HepG2 (cell line): ENCODE measurements at regions not wholly inside any gene's neighbourhood (a gene's known extent, or its start where the extent isn't known, plus 50 kb on each side); places are given as distances from the start of the nearest gene placed in this dataset.

Source experiments
- ATAC-seq: fragments of 200-7000 bp; cut with Tn5 transposase; 3 replicates; pipeline ENCODE4 v1.9.1; 2020; ENCODE audit warnings: mild to moderate bottlenecking, moderate library complexity
- BruUV-seq: library from RNA; stranded (reverse); fragments of 400-500 nt; replicated peaks from 2 replicates; lab custom pipeline; 2021; lab: Mats Ljungman, UMichigan
- CTCF ChIA-PET: fragments of 300-600 bp; formaldehyde crosslinking; extraction: SDS; loops from one replicate; lab custom pipeline; 2021; ENCODE audit warnings: low total read pairs, inconsistent platforms, low intra/inter-chr PET ratio; lab: Yijun Ruan, JAX
- POLR2A ChIA-PET: fragments of 350-600 bp; sonication (Branson Sonifier 250); formaldehyde crosslinking; loops from one replicate; lab custom pipeline; 2020; ENCODE audit warnings: antibody characterized with exemption, inconsistent platforms; lab: Yijun Ruan, JAX
- DNase-seq: peaks from one replicate; pipeline ENCODE4 v3.0.0-alpha.2; 2015; ENCODE audit warnings: low spot score
- FAIRE-seq: peaks from 3 replicates; lab custom pipeline; 2011; peaks lifted over from hg19 to GRCh38; lab: Jason Lieb, UNC
- H2AFZ ChIP-seq: one replicate; pipeline ENCODE4 v1.6.1; 2011; ENCODE audit warnings: low read length, inconsistent platforms
- H3K27ac ChIP-seq: fragments of 300-600 bp; 3 replicates; pipeline ENCODE4 v1.8.0; 2011; ENCODE audit warnings: mixed run types, mild to moderate bottlenecking, mixed read lengths, low read length, inconsistent platforms; ENCODE audit not compliant: insufficient read depth; ENCODE audit errors: extremely low read length
- H3K27me3 ChIP-seq, 2 experiments: fragments of 200-600 bp in 1 of 2; 2 replicates in 1 of 2; 3 replicates in 1 of 2; pipeline versions ENCODE4 v1.6.0 to v1.8.0; 2011; ENCODE audit warnings: low read length in 2 of 2, mild to moderate bottlenecking in 2 of 2, moderate library complexity in 2 of 2, inconsistent platforms in 1 of 2; ENCODE audit not compliant: insufficient read depth in 2 of 2, control insufficient read depth in 1 of 2
- H3K36me3 ChIP-seq, 2 experiments: fragments of 200-600 bp in 1 of 2; replicated peaks in 1 of 2; 2 replicates in 1 of 2; 3 replicates in 1 of 2; pipeline versions ENCODE4 v1.5.1 to v1.8.0; 2011; ENCODE audit warnings: low read length in 2 of 2, inconsistent platforms in 1 of 2; ENCODE audit not compliant: insufficient read depth in 2 of 2, control insufficient read depth in 1 of 2
- H3K4me1 ChIP-seq: 2 replicates; pipeline ENCODE4 v1.5.1; 2012; ENCODE audit warnings: low read length, inconsistent platforms; ENCODE audit not compliant: insufficient read depth
- H3K4me2 ChIP-seq: 2 replicates; pipeline ENCODE4 v1.6.0; 2011; ENCODE audit warnings: low read depth, low read length, inconsistent platforms
- H3K4me3 ChIP-seq, 3 experiments: fragments of 200-600 bp in 1 of 3; sonication (generic), shearing (Covaris generic) in 1 of 3; replicated peaks in 1 of 3; 2 replicates each; pipeline ENCODE4 v1.5.1; 2011 to 2016; ENCODE audit warnings: low read length in 3 of 3, inconsistent platforms in 2 of 3, low read depth in 2 of 3, mild to moderate bottlenecking in 2 of 3, control low read depth in 1 of 3, mixed read lengths in 1 of 3; ENCODE audit not compliant: insufficient read depth in 1 of 3
- H3K79me2 ChIP-seq: one replicate; pipeline ENCODE4 v1.6.1; 2011; ENCODE audit warnings: low read length, inconsistent platforms; ENCODE audit not compliant: insufficient read depth
- H3K9ac ChIP-seq: 2 replicates; pipeline ENCODE4 v1.6.0; 2011; ENCODE audit warnings: mild to moderate bottlenecking, low read depth, low read length, inconsistent platforms; ENCODE audit not compliant: insufficient read depth
- H3K9me3 ChIP-seq: 2 replicates; pipeline ENCODE4 v1.5.1; 2012; ENCODE audit warnings: mild to moderate bottlenecking, low read length
- H4K20me1 ChIP-seq: 2 replicates; pipeline ENCODE4 v1.6.0; 2011; ENCODE audit warnings: inconsistent platforms, mild to moderate bottlenecking, low read length, moderate library complexity; ENCODE audit not compliant: insufficient read depth
- HDAC2 ChIP-seq: sonication (generic); formaldehyde crosslinking; IDR thresholded peaks from 2 replicates; pipeline ENCODE4 v1.4.0; 2020; ENCODE audit warnings: missing genetic modification reagents
- HNRNPLL ChIP-seq: fragments of 200-400 bp; formaldehyde crosslinking; IDR thresholded peaks from 2 replicates; pipeline ENCODE4 v1.6.1; 2017; ENCODE audit warnings: mild to moderate bottlenecking, low read depth, low read length; ENCODE audit not compliant: poor library complexity, severe bottlenecking
- KMT2B ChIP-seq: IDR thresholded peaks from 2 replicates; pipeline ENCODE4 v1.6.1; 2016; ENCODE audit warnings: missing genetic modification reagents, missing compliant biosample characterization
- MXI1 ChIP-seq: IDR thresholded peaks from 3 replicates; pipeline ENCODE4 v1.6.1; 2012; ENCODE audit warnings: low read depth, low read length, inconsistent platforms, borderline replicate concordance
- NFIC ChIP-seq: IDR thresholded peaks from 2 replicates; pipeline ENCODE4 v1.6.1; 2012; ENCODE audit warnings: mild to moderate bottlenecking, low read length, inconsistent platforms
- SAFB2 ChIP-seq: sonication (generic); formaldehyde crosslinking; IDR thresholded peaks from 2 replicates; pipeline ENCODE4 v1.5.1; 2020; ENCODE audit warnings: missing genetic modification reagents, low read depth, mild to moderate bottlenecking, borderline replicate concordance
- TAF1 ChIP-seq: sonication (generic); formaldehyde crosslinking; IDR thresholded peaks from 2 replicates; pipeline ENCODE4 v1.4.0; 2020; ENCODE audit warnings: missing genetic modification reagents
- ZNF597 ChIP-seq: sonication (generic); formaldehyde crosslinking; IDR thresholded peaks from 2 replicates; pipeline ENCODE4 v1.5.0; 2020; ENCODE audit warnings: missing genetic modification reagents
- WGBS: methylation state at CpG from one replicate; pipeline ENCODE4 v1.1.6; 2017; ENCODE audit warnings: low lambda C conversion rate; 5-methylcytosine and 5-hydroxymethylcytosine counted together
- in situ Hi-C: cut with HindIII; loops from 2 replicates; pipeline ENCODE4 v1.10.0; 2017; ENCODE audit warnings: low pct_unique_long_range_greater_than_20kb; ENCODE audit not compliant: extremely low pct_ligation_motif_present
- intact Hi-C: fragments of 100-400 bp; cut with micrococcal nuclease; formaldehyde crosslinking; loops from one replicate; pipeline ENCODE4 v1.10.0; 2022; ENCODE audit not compliant: unreplicated experiment
- TF ChIP-seq, protein P1 (sequence below): sonication (generic); formaldehyde crosslinking; conservative IDR thresholded peaks from 2 replicates; pipeline ENCODE4 v1.8.0; 2022; ENCODE audit warnings: missing genetic modification reagents
- TF ChIP-seq, protein P2 (sequence below): sonication (generic); formaldehyde crosslinking; IDR thresholded peaks from 2 replicates; pipeline ENCODE4 v1.9.0; 2021; ENCODE audit warnings: missing genetic modification reagents, borderline replicate concordance

DNA sequence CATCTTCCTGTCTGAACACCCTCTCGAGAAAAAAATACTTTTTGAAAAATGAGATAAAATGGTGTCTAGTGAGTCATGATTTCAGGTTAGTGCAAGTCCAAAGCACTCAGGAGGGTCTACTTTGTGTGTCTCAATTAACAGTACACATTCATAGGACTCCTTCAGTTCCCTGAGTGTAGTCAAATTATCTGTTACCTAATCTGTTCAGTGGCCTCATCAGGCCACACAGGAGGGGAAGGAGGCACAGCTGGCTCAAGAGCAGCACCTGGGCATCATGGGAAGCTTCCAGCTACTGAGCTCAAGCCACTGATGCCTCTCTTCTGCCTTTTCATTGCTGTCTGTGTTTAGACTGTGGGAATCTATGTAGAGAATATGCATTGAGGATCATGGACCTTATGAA, 341.4 kb upstream of the SGO1 start:
- FAIRE-seq (no peak), DNase-seq (no peak), ATAC-seq (no peak)

More for the DNA sequence above, 341.4 kb upstream of the SGO1 start:
- H3K79me2 ChIP-seq, result no peaks in the 10 kb centered on the region
- H3K36me3 ChIP-seq, result no peaks in the 10 kb centered on the region
- intact Hi-C loops, result no loop called here
- H3K27ac ChIP-seq, result no peak overlapping the region
- no peaks in the 10 kb centered on the region for H3K4me1 ChIP-seq
- no peak overlapping the region for H3K9ac ChIP-seq
- in situ Hi-C loops, result no loop called here
- CTCF ChIA-PET, result no interaction called here
- H3K27me3 ChIP-seq, result no peaks in the 10 kb centered on the region
- POLR2A ChIA-PET, result no interaction called here
- no peak overlapping the region for H3K4me2 ChIP-seq
- no peak overlapping the region for H3K4me3 ChIP-seq
- TF ChIP-seq TAF1, result no peak
- TF ChIP-seq, protein P1, sequence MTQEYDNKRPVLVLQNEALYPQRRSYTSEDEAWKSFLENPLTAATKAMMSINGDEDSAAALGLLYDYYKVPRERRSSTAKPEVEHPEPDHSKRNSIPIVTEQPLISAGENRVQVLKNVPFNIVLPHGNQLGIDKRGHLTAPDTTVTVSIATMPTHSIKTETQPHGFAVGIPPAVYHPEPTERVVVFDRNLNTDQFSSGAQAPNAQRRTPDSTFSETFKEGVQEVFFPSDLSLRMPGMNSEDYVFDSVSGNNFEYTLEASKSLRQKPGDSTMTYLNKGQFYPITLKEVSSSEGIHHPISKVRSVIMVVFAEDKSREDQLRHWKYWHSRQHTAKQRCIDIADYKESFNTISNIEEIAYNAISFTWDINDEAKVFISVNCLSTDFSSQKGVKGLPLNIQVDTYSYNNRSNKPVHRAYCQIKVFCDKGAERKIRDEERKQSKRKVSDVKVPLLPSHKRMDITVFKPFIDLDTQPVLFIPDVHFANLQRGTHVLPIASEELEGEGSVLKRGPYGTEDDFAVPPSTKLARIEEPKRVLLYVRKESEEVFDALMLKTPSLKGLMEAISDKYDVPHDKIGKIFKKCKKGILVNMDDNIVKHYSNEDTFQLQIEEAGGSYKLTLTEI (CRISPR knock-in tag), result no peak
- TF ChIP-seq NFIC, result no peak
- TF ChIP-seq HNRNPLL, result no peak
- no peak for TF ChIP-seq HDAC2
- no peak for TF ChIP-seq ZNF597 (CRISPR knock-in tag)
- TF ChIP-seq MXI1, result no peak
- TF ChIP-seq, protein P2, sequence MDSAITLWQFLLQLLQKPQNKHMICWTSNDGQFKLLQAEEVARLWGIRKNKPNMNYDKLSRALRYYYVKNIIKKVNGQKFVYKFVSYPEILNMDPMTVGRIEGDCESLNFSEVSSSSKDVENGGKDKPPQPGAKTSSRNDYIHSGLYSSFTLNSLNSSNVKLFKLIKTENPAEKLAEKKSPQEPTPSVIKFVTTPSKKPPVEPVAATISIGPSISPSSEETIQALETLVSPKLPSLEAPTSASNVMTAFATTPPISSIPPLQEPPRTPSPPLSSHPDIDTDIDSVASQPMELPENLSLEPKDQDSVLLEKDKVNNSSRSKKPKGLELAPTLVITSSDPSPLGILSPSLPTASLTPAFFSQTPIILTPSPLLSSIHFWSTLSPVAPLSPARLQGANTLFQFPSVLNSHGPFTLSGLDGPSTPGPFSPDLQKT (CRISPR knock-in tag), result no peak
- TF ChIP-seq KMT2B (CRISPR knock-in tag), result no peak
- TF ChIP-seq SAFB2 (CRISPR knock-in tag), result no peak
- H4K20me1 ChIP-seq, result no peaks in the 10 kb centered on the region
- WGBS, result 0% methylated on average over 1 of the region's 1 CpG
- no peak overlapping the region for H2AFZ ChIP-seq
- peaks cover 40% of the 10 kb centered on the region for H3K9me3 ChIP-seq
- BruUV-seq, result no TSS peak
